Parathyroid adenoma (tissue), 2 donors: ENCODE measurements at regions not wholly inside any gene's neighbourhood (a gene's known extent, or its start where the extent isn't known, plus 50 kb on each side); places are given as distances from the start of the nearest gene placed in this dataset.
"Not testable (repeated sequence)": the region's sequence is repeated elsewhere in the genome, so short reads cannot be mapped to it uniquely, and the experiment has no call there.

Experiments
- H2AFZ ChIP-seq: fragments of 300-600 bp; sonication (generic); one replicate; pipeline ENCODE4 v1.7.0; 2017; ENCODE audit warnings: antibody characterized with exemption, mild to moderate bottlenecking
- H3K27ac ChIP-seq: fragments of 300-600 bp; sonication (generic); one replicate; pipeline ENCODE4 v1.7.0; 2017
- H3K27me3 ChIP-seq: fragments of 300-600 bp; sonication (generic); one replicate; pipeline ENCODE4 v1.7.0; 2017; ENCODE audit warnings: low read length; ENCODE audit not compliant: control insufficient read depth, insufficient read depth
- H3K36me3 ChIP-seq: fragments of 300-600 bp; sonication (generic); one replicate; pipeline ENCODE4 v1.7.0; 2017; ENCODE audit warnings: low read length; ENCODE audit not compliant: control insufficient read depth, insufficient read depth
- H3K4me1 ChIP-seq: fragments of 300-600 bp; sonication (generic); one replicate; pipeline ENCODE4 v1.7.0; 2017; ENCODE audit warnings: control low read depth
- H3K4me2 ChIP-seq: fragments of 300-600 bp; sonication (generic); one replicate; pipeline ENCODE4 v1.7.0; 2017; ENCODE audit warnings: low read length
- H3K4me3 ChIP-seq: fragments of 300-600 bp; sonication (generic); one replicate; pipeline ENCODE4 v1.7.0; 2017; ENCODE audit warnings: low read depth, low read length
- H3K79me2 ChIP-seq: fragments of 300-600 bp; sonication (generic); one replicate; pipeline ENCODE4 v1.7.0; 2017; ENCODE audit warnings: control low read depth
- H3K9ac ChIP-seq: fragments of 300-600 bp; sonication (generic); one replicate; pipeline ENCODE4 v1.7.0; 2017; ENCODE audit warnings: mild to moderate bottlenecking
- H3K9me3 ChIP-seq: fragments of 300-600 bp; sonication (generic); one replicate; pipeline ENCODE4 v1.7.0; 2017; ENCODE audit warnings: low read length; ENCODE audit not compliant: control insufficient read depth
- TF ChIP-seq, protein P1 (sequence below): fragments of 300-600 bp; sonication (generic); IDR thresholded peaks from one replicate; pipeline ENCODE4 v1.7.0; 2017; ENCODE audit warnings: antibody characterized with exemption, mild to moderate bottlenecking
- donor health status: primary hyperparathyroidism.

DNA sequence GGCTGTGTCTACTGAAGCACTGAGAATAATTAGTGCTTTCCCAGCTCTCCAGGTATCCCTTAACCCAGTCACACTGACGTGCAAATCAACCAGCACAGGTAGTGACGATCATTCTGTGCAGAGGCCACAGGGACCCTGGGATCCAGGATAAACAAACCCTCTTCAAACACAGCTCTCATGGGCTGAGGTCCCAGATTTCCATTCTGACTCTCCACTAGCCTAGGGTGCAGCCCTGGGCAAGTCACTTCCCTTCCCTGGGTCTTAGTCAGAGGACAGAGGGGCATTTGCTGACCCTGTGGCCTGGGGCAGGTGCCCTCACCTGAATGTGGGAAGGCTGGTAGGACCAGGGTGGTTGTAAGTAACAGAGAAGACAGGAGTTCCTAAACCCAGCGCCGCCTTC, 724.7 kb downstream of the MATN1 start:
- Histone ChIP-seq H3K9me3 (no peaks in the 10 kb centered on the region), H3K4me1 (no peaks in the 10 kb centered on the region), H3K79me2 (no peaks in the 10 kb centered on the region), H2AFZ (no peak overlapping the region), H3K36me3 (no peaks in the 10 kb centered on the region), H3K9ac (no peak overlapping the region), H3K27me3 (no peaks in the 10 kb centered on the region), H3K4me3 (no peak overlapping the region), H3K27ac (no peak overlapping the region), H3K4me2 (no peak overlapping the region)
- TF ChIP-seq, protein P1, sequence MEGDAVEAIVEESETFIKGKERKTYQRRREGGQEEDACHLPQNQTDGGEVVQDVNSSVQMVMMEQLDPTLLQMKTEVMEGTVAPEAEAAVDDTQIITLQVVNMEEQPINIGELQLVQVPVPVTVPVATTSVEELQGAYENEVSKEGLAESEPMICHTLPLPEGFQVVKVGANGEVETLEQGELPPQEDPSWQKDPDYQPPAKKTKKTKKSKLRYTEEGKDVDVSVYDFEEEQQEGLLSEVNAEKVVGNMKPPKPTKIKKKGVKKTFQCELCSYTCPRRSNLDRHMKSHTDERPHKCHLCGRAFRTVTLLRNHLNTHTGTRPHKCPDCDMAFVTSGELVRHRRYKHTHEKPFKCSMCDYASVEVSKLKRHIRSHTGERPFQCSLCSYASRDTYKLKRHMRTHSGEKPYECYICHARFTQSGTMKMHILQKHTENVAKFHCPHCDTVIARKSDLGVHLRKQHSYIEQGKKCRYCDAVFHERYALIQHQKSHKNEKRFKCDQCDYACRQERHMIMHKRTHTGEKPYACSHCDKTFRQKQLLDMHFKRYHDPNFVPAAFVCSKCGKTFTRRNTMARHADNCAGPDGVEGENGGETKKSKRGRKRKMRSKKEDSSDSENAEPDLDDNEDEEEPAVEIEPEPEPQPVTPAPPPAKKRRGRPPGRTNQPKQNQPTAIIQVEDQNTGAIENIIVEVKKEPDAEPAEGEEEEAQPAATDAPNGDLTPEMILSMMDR, result no peak

DNA sequence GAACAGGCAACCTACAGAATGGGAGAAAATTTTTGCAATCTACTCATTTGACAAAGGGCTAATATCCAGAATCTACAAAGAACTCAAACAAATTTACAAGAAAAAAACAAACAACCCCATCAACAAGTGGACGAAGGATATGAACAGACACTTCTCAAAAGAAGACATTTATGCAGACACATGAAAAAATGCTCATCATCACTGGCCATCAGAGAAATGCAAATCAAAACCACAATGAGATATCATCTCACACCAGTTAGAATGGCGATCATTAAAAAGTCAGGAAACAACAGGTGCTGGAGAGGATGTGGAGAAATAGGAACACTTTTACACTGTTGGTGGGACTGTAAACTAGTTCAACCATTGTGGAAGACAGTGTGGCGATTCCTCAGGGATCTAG, 725.6 kb downstream of the MATN1 start:
- H3K36me3 ChIP-seq, H3K79me2 ChIP-seq, H3K27me3 ChIP-seq, H3K4me2 ChIP-seq, H3K9me3 ChIP-seq, H3K27ac ChIP-seq, H2AFZ ChIP-seq, H3K4me1 ChIP-seq, H3K4me3 ChIP-seq, H3K9ac ChIP-seq: not testable (repeated sequence)

- Histone ChIP-seq H3K4me3 (no peak overlapping the region), H3K9me3 (no peaks in the 10 kb centered on the region), H3K79me2 (no peaks in the 10 kb centered on the region), H3K36me3 (no peaks in the 10 kb centered on the region), H2AFZ (no peak overlapping the region), H3K9ac (no peak overlapping the region), H3K4me1 (no peaks in the 10 kb centered on the region), H3K27ac (no peak overlapping the region), H3K27me3 (no peaks in the 10 kb centered on the region), H3K4me2 (no peak overlapping the region)
- TF ChIP-seq, protein P1, result no peak
Measured at GRCh38 chr1:29993950-29994349, 729.4 kb downstream of the MATN1 start.

- no peaks in the 10 kb centered on the region for H3K79me2 ChIP-seq
- H3K27me3 ChIP-seq, result no peaks in the 10 kb centered on the region
- no peak overlapping the region for H3K9ac ChIP-seq
- no peak overlapping the region for H2AFZ ChIP-seq
- H3K36me3 ChIP-seq, result no peaks in the 10 kb centered on the region
- H3K9me3 ChIP-seq, result no peaks in the 10 kb centered on the region
- no peak overlapping the region for H3K4me2 ChIP-seq
- H3K4me1 ChIP-seq, result no peaks in the 10 kb centered on the region
- H3K4me3 ChIP-seq, result no peak overlapping the region
- TF ChIP-seq, protein P1, result no peak
- no peak overlapping the region for H3K27ac ChIP-seq
Measured at GRCh38 chr1:29991815-29992214, 731.6 kb downstream of the MATN1 start.

GRCh38 chr1:29991025-29991424, 732.4 kb downstream of the MATN1 start:
- no peak overlapping the region for H3K27ac ChIP-seq
- peak overlapping the region; percentile 37 for H3K4me2 ChIP-seq
- no peaks in the 10 kb centered on the region for H3K27me3 ChIP-seq
- no peaks in the 10 kb centered on the region for H3K9me3 ChIP-seq
- no peaks in the 10 kb centered on the region for H3K36me3 ChIP-seq
- H3K79me2 ChIP-seq, result no peaks in the 10 kb centered on the region
- H3K4me1 ChIP-seq, result no peaks in the 10 kb centered on the region
- H2AFZ ChIP-seq, result no peak overlapping the region
- H3K4me3 ChIP-seq, result no peak overlapping the region
- H3K9ac ChIP-seq, result no peak overlapping the region
- TF ChIP-seq, protein P1, result no peak
